ENCODE measurements at regions not wholly inside any gene's neighbourhood (a gene's known extent, or its start where the extent isn't known, plus 50 kb on each side); places are given as distances from the start of the nearest gene placed in this dataset.
A peak's percentile ranks its signal among the peaks of the same experiment; 100 is the strongest.

- Mint-ChIP-seq H3K4me1 (peaks cover 0 to 2% of the 10 kb centered on the region in 2 experiments; a peak in 2 of 4 replicates), H3K27me3 (ENCODE audit: low read depth) (peaks cover 5% of the 10 kb centered on the region), H3K36me3 (ENCODE audit: insufficient read depth in 1 of 3, low read depth in 3 of 3) (peaks cover 0 to 1% (median 0%) of the 10 kb centered on the region in 3 experiments; a peak in 1 of 7 replicates), H3K27ac (no peak overlapping the region), H3K9me3 (peaks cover 2 to 15% of the 10 kb centered on the region in 2 experiments; a peak in 3 of 5 replicates), H3K4me3 (no peak overlapping the region)
- no peak overlapping the region for H2BK12ac ChIP-seq (ENCODE audit: insufficient read length, low read depth, low read length)
- WGBS (ENCODE audit: extremely low coverage, insufficient read length, low lambda C conversion rate) = no CpG with 5 or more reads among the region's 5 CpGs
- TF ChIP-seq CTCF (conservative IDR thresholded peaks at IDR 0.05) = no peak
- H2BK15ac ChIP-seq (ENCODE audit: low read depth, low read length) = no peak overlapping the region
- no peak overlapping the region for H4K91ac ChIP-seq (ENCODE audit: insufficient read length, low read depth, low read length)
- no peak overlapping the region for H2BK5ac ChIP-seq (ENCODE audit: insufficient read length, low read length)
- no peak overlapping the region for H2AK5ac ChIP-seq (ENCODE audit: insufficient read length, low read length)
- H3K9me3 ChIP-seq (ENCODE audit: control insufficient read depth, low read depth, low read length) = no peaks in the 10 kb centered on the region
- H3T11ph ChIP-seq (ENCODE audit: low read length) = no peak overlapping the region
- no peak overlapping the region for H4K5ac ChIP-seq (ENCODE audit: insufficient read length, low read depth, low read length)
- H3K27me3 ChIP-seq (ENCODE audit: insufficient read depth, low read length) = peaks cover 2% of the 10 kb centered on the region; the same call in 1 of the 2 replicates
- no peaks in the 10 kb centered on the region for H3K79me1 ChIP-seq (ENCODE audit: insufficient read depth, low read depth, low read length, poor library complexity, severe bottlenecking)
- H4K8ac ChIP-seq (replicated peaks; ENCODE audit: insufficient read length, low read depth, low read length) = no peak overlapping the region
- no peaks in the 10 kb centered on the region for H3K23me2 ChIP-seq (ENCODE audit: insufficient read length, low read depth, low read length, poor library complexity, severe bottlenecking)
- no peak overlapping the region for H2AFZ ChIP-seq (ENCODE audit: low read length)
- H3K14ac ChIP-seq (ENCODE audit: insufficient read depth, low read length) = no peak overlapping the region
- no peak overlapping the region for H3K9ac ChIP-seq (ENCODE audit: extremely low read depth, insufficient read length, low read length)
- DNase-seq = peak; percentile 49
- H2BK120ac ChIP-seq (ENCODE audit: low read depth, low read length, poor library complexity, severe bottlenecking) = no peak overlapping the region
- H3K4me1 ChIP-seq (ENCODE audit: insufficient read depth, low read length) = no peaks in the 10 kb centered on the region
- no peak overlapping the region for H3K56ac ChIP-seq (ENCODE audit: insufficient read length, low read depth, low read length)
- H3K18ac ChIP-seq (ENCODE audit: insufficient read length, low read depth, low read length) = no peak overlapping the region
- H2BK20ac ChIP-seq (ENCODE audit: low read depth, low read length, poor library complexity, severe bottlenecking) = no peak overlapping the region
- no peaks in the 10 kb centered on the region for H4K20me1 ChIP-seq (ENCODE audit: control insufficient read depth, insufficient read depth, insufficient read length)
- no peaks in the 10 kb centered on the region for H3K79me2 ChIP-seq (ENCODE audit: insufficient read depth, low read length)
- no peak overlapping the region for H3K23ac ChIP-seq (ENCODE audit: insufficient read length, low read depth, low read length)
- H3K4ac ChIP-seq (ENCODE audit: low read depth, low read length) = no peak overlapping the region
- H3K4me2 ChIP-seq (ENCODE audit: insufficient read depth, insufficient read length, low read length) = no peak overlapping the region
- H3K27ac ChIP-seq (ENCODE audit: insufficient read length, low read depth, low read length) = no peak overlapping the region
These were observed 128.4 kb upstream of the NCOR2 start for GRCh38 chr12:124695861-124696260.

All from H9 (cell line).